NB4 (cell line): ENCODE measurements at regions not wholly inside any gene's neighbourhood (a gene's known extent, or its start where the extent isn't known, plus 50 kb on each side); places are given as distances from the start of the nearest gene placed in this dataset.

Experiments
- POLR2A ChIP-seq: IDR thresholded peaks from 2 replicates; pipeline ENCODE4 v1.6.1; 2011; ENCODE audit warnings: mild to moderate bottlenecking; ENCODE audit not compliant: insufficient read length; ENCODE audit errors: extremely low read depth
- TF ChIP-seq, protein P1 (sequence below): IDR thresholded peaks from 2 replicates; pipeline ENCODE4 v1.6.1; 2011; ENCODE audit warnings: low read depth, low read length
- TF ChIP-seq, protein P2 (sequence below): IDR thresholded peaks from one replicate; pipeline ENCODE4 v1.5.1; 2012; ENCODE audit warnings: low read depth, low read length

DNA sequence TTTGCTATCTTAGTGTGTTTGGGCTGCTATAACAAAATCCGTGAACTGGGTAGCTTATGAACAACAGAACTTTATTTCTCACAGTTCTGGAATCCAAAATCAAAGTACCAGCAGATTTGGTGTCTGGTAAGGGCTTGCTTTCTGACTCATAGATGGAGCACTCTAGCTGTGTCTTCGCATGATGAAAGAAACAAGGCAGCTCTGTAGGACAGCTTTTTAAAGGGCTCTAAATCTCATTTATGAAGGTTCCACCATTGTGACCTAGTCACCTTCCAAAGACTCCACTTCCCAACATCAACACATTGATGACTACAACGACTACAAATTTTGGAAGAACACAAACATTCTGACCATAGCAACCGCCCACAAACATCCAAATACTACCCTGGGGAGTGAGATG lies 158.6 kb upstream of the LCORL start:
- TF ChIP-seq, protein P1, sequence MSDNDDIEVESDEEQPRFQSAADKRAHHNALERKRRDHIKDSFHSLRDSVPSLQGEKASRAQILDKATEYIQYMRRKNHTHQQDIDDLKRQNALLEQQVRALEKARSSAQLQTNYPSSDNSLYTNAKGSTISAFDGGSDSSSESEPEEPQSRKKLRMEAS = no peak
- TF ChIP-seq, protein P2, sequence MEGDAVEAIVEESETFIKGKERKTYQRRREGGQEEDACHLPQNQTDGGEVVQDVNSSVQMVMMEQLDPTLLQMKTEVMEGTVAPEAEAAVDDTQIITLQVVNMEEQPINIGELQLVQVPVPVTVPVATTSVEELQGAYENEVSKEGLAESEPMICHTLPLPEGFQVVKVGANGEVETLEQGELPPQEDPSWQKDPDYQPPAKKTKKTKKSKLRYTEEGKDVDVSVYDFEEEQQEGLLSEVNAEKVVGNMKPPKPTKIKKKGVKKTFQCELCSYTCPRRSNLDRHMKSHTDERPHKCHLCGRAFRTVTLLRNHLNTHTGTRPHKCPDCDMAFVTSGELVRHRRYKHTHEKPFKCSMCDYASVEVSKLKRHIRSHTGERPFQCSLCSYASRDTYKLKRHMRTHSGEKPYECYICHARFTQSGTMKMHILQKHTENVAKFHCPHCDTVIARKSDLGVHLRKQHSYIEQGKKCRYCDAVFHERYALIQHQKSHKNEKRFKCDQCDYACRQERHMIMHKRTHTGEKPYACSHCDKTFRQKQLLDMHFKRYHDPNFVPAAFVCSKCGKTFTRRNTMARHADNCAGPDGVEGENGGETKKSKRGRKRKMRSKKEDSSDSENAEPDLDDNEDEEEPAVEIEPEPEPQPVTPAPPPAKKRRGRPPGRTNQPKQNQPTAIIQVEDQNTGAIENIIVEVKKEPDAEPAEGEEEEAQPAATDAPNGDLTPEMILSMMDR = no peak
- TF ChIP-seq POLR2A = no peak
